ENCODE measurements at regions not wholly inside any gene's neighbourhood (a gene's known extent, or its start where the extent isn't known, plus 50 kb on each side); places are given as distances from the start of the nearest gene placed in this dataset.

GRCh38 chr13:105997581-105998550 lies 537.6 kb downstream of the EFNB2 start:
- no peak overlapping the region for H3K4me3 ChIP-seq (ENCODE audit: low read depth, low read length)
- ChIA-PET POLR2A (no interaction called here), CTCF (no interaction called here)
- no peaks in the 10 kb centered on the region for H3K4me1 ChIP-seq (ENCODE audit: control insufficient read depth, insufficient read depth, low read length)
- H3K27ac ChIP-seq (ENCODE audit: extremely low read depth, low read depth, low read length) = no peak overlapping the region
- no peaks in the 10 kb centered on the region for H3K36me3 ChIP-seq (ENCODE audit: control insufficient read depth in 2 of 2, insufficient read depth in 1 of 2, low read length in 2 of 2)
- TF ChIP-seq ZNF248 (tag by site-specific recombination; IDR thresholded peaks at IDR 0.05) = no peak
- no peak for TF ChIP-seq ZNF707 (tag by site-specific recombination; IDR thresholded peaks at IDR 0.05)
- no peaks in the 10 kb centered on the region for H3K9me3 ChIP-seq (ENCODE audit: control insufficient read depth, insufficient read depth, low read depth, low read length)

- Histone ChIP-seq H3K4me3 (ENCODE audit: low read depth, low read length) (no peak overlapping the region), H3K36me3 (ENCODE audit: control insufficient read depth in 2 of 2, insufficient read depth in 1 of 2, low read length in 2 of 2) (no peaks in the 10 kb centered on the region), H3K4me1 (ENCODE audit: control insufficient read depth, insufficient read depth, low read length) (no peaks in the 10 kb centered on the region), H3K9me3 (ENCODE audit: control insufficient read depth, insufficient read depth, low read depth, low read length) (no peaks in the 10 kb centered on the region), H3K27ac (ENCODE audit: extremely low read depth, low read depth, low read length) (no peak overlapping the region)
- ChIA-PET POLR2A (no interaction called here), CTCF (no interaction called here)
- TF ChIP-seq SCRT2 (tag by site-specific recombination; IDR thresholded peaks at IDR 0.05) = peak; percentile 76
- TF ChIP-seq, protein P1, sequence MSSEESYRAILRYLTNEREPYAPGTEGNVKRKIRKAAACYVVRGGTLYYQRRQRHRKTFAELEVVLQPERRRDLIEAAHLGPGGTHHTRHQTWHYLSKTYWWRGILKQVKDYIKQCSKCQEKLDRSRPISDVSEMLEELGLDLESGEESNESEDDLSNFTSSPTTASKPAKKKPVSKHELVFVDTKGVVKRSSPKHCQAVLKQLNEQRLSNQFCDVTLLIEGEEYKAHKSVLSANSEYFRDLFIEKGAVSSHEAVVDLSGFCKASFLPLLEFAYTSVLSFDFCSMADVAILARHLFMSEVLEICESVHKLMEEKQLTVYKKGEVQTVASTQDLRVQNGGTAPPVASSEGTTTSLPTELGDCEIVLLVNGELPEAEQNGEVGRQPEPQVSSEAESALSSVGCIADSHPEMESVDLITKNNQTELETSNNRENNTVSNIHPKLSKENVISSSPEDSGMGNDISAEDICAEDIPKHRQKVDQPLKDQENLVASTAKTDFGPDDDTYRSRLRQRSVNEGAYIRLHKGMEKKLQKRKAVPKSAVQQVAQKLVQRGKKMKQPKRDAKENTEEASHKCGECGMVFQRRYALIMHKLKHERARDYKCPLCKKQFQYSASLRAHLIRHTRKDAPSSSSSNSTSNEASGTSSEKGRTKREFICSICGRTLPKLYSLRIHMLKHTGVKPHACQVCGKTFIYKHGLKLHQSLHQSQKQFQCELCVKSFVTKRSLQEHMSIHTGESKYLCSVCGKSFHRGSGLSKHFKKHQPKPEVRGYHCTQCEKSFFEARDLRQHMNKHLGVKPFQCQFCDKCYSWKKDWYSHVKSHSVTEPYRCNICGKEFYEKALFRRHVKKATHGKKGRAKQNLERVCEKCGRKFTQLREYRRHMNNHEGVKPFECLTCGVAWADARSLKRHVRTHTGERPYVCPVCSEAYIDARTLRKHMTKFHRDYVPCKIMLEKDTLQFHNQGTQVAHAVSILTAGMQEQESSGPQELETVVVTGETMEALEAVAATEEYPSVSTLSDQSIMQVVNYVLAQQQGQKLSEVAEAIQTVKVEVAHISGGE (tag by site-specific recombination; conservative IDR thresholded peaks at IDR 0.05; ENCODE audit: low read depth) = no peak
These were observed 539.0 kb downstream of the EFNB2 start for GRCh38 chr13:105996391-105997025.

DNA sequence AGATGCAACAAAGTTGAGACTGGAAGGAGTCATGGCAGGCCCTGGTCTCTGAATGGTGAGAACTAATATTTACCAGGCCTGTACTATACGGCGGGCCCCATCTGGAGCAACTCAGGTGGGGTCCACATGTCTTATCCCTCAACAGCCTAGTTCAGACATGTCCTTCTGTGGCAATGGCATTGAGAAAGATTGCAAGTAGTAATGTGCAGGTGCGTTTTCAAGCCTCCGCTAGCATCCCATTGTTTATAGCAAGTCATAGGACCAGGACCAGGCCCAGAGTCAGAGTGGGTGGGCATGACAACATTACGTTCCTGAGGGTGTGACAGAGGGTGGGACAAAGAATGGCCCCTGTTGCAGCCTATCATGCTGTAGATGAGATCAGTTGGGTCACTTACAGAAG lies 541.1 kb downstream of the EFNB2 start:
- H3K9me3 ChIP-seq (ENCODE audit: control insufficient read depth, insufficient read depth, low read depth, low read length) = no peaks in the 10 kb centered on the region
- CTCF ChIA-PET = no interaction called here
- no peak overlapping the region for H3K4me3 ChIP-seq (ENCODE audit: low read depth, low read length)
- TF ChIP-seq ZNF514 (tag by site-specific recombination; IDR thresholded peaks at IDR 0.05) = no peak
- TF ChIP-seq ZNF624 (tag by site-specific recombination; IDR thresholded peaks at IDR 0.05) = no peak
- TF ChIP-seq GFI1B (tag by site-specific recombination; IDR thresholded peaks at IDR 0.05) = no peak
- TF ChIP-seq IKZF3 (tag by site-specific recombination; IDR thresholded peaks at IDR 0.05) = no peak
- no peak for TF ChIP-seq ZNF560 (tag by site-specific recombination; IDR thresholded peaks at IDR 0.05; ENCODE audit: borderline replicate concordance)
- TF ChIP-seq GLI2 (tag by site-specific recombination; IDR thresholded peaks at IDR 0.05; ENCODE audit: borderline replicate concordance, low read depth) = no peak
- TF ChIP-seq, protein P2, sequence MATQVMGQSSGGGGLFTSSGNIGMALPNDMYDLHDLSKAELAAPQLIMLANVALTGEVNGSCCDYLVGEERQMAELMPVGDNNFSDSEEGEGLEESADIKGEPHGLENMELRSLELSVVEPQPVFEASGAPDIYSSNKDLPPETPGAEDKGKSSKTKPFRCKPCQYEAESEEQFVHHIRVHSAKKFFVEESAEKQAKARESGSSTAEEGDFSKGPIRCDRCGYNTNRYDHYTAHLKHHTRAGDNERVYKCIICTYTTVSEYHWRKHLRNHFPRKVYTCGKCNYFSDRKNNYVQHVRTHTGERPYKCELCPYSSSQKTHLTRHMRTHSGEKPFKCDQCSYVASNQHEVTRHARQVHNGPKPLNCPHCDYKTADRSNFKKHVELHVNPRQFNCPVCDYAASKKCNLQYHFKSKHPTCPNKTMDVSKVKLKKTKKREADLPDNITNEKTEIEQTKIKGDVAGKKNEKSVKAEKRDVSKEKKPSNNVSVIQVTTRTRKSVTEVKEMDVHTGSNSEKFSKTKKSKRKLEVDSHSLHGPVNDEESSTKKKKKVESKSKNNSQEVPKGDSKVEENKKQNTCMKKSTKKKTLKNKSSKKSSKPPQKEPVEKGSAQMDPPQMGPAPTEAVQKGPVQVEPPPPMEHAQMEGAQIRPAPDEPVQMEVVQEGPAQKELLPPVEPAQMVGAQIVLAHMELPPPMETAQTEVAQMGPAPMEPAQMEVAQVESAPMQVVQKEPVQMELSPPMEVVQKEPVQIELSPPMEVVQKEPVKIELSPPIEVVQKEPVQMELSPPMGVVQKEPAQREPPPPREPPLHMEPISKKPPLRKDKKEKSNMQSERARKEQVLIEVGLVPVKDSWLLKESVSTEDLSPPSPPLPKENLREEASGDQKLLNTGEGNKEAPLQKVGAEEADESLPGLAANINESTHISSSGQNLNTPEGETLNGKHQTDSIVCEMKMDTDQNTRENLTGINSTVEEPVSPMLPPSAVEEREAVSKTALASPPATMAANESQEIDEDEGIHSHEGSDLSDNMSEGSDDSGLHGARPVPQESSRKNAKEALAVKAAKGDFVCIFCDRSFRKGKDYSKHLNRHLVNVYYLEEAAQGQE (tag by site-specific recombination; IDR thresholded peaks at IDR 0.05) = no peak
- TF ChIP-seq SP2 (tag by site-specific recombination; IDR thresholded peaks at IDR 0.05) = no peak
- no peak for TF ChIP-seq MEIS1 (CRISPR knock-in tag; IDR thresholded peaks at IDR 0.05; ENCODE audit: borderline replicate concordance)
- TF ChIP-seq ZNF311 (tag by site-specific recombination; IDR thresholded peaks at IDR 0.05; ENCODE audit: borderline replicate concordance) = no peak
- no peak for TF ChIP-seq ZNF510 (tag by site-specific recombination; IDR thresholded peaks at IDR 0.05; ENCODE audit: insufficient replicate concordance)
- no peaks in the 10 kb centered on the region for H3K36me3 ChIP-seq (ENCODE audit: control insufficient read depth in 2 of 2, insufficient read depth in 1 of 2, low read length in 2 of 2)
- POLR2A ChIA-PET = no interaction called here
- no peak overlapping the region for H3K27ac ChIP-seq (ENCODE audit: extremely low read depth, low read depth, low read length)
- no peaks in the 10 kb centered on the region for H3K4me1 ChIP-seq (ENCODE audit: control insufficient read depth, insufficient read depth, low read length)
